GM19395 (cell line): ENCODE measurements at regions not wholly inside any gene's neighbourhood (a gene's known extent, or its start where the extent isn't known, plus 50 kb on each side); places are given as distances from the start of the nearest gene placed in this dataset.

Experiments
- ATAC-seq: cut with Tn5 transposase; IDR thresholded peaks from one replicate; pipeline ENCODE4 v1.9.1; 2021; ENCODE audit warnings: mild to moderate bottlenecking, moderate library complexity; ENCODE audit not compliant: unreplicated experiment

DNA sequence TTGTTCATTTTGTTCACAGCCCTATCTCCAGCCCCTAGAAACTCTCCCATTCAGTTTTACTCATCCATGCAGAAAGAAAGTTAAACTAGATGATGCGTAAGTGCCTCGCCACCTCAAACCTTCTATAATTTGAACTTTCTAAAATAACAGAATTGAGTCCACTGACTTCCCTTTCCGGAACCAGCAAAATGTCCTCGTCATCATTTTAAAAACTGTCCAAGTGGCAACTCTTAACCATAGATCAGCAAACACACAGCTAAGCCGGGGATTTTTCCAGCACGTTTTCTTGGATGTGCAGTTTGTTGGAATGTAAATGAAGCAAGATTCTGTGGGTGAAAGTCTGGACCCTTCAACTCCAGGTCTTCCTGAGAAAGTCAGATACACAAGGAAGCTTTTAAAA, 369.7 kb upstream of the ERCC4 start:
- ATAC-seq: no peak

DNA sequence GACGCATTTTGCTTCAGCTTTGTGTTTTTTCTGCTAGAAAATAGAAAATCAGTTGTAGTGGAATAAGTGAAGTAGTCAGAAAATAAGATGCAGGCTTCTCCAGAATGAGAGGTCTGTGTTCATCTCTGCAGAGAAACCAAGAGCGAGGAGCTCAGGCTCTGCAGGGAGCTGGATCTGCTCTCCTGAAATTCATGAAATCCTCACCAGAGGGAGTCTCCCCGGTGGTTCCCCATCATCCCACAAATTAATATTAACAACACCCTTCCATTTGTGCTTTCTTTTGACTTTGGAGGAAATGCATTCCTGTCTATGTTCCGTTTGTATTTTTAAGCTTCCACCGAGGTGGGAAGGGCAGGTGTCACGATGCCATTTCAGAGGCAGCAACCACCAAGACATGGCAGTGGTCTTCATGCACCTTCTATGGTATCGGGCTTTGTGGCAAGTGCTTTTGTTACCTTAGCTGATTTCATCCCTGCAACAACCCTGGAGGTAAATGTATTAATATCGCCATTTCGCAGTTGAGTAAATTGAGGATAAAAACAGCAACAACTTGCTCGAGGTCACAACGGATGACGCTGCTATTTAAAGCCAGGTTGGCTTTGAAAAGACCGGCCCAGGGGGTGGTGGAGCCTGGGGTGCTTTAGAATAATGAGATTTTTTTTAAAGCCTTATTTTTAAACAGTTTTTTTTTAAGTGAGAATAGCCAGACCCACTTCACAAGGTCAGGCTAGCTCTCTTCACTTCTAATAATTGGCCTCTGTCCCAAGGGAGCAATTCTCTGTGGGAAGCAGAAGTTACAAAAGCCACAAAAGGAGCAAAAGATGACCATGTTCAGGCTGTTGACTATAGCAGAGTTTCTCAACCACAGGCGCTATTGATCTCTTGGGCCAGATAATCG, 367.6 kb upstream of the ERCC4 start:
- ATAC-seq: no peak

DNA sequence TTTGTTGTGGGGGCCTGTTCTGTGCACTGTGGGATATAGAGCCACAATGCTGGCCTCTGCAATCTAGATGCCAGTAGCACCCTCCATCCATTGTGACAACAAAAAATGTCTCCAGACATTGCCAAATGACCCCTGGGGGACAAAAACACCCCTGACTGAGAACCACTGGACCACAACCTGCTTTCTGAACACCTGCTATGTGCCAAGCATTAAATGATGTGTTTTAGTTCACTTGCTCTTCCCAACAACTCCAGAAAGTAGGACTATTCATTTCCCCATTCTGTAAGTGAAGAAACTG, 367.0 kb upstream of the ERCC4 start:
- ATAC-seq: no peak

DNA sequence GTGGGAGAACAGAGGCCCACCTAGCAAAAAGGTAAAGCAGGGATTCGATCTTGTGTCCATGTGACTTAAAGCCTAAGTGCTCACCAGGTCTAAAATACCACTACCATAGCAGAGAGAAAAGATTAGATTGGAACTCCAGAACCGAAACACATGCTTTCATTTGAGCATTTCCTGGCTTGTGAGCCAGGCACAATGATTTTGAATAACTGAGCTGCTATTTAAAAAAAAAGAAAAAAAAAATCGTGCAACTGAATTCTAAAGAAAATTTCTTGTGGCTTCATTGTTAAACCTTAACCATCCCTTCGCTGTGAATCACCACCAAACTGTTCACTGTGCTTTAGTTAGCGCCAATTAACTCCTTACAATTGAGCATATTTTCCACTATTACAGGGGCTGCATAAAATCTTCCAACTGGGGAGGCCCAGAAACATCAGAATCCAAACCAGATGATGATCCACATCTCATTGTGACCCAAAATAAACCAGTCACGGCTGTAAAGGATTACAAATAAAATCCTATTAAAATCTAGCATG, 366.4 kb upstream of the ERCC4 start:
- no peak for ATAC-seq

DNA sequence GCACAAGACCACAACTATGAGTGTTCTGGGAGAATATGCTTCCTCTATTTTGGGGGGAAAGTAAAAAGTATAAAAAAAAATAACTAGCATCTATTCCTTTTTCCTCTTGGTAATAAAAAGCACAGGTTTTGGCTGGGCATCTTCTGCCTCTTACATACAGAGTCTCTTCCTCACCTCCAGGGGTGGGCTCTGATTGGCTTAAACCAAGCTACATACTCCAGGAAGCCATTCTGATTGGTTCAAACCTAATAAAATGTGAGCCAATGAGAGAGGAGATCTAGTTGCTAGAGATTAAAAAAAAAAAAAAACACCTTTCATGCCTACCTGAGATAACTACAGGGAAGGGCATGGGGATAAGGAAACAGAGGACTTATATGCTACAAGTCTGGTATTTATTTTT, 365.9 kb upstream of the ERCC4 start:
- no peak for ATAC-seq

DNA sequence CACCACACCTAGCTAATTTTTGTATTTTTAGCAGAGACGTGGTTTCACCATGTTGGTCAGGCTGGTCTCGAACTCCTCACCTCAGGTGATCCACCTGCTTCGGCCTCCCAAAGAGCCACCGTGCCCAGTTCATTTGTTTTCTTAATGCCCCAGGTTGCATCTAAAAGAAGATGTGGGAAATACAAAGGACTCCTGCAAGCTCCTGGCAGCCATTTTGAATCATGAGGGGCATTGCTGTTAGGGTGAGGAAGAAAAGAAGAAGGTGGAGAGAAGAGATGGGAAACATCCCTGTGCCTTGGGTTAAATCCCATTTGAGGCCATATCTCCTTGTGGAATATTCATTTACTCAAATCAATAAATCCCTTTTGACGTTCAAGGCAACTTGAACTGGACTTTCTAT, 365.3 kb upstream of the ERCC4 start:
- ATAC-seq: no peak

DNA sequence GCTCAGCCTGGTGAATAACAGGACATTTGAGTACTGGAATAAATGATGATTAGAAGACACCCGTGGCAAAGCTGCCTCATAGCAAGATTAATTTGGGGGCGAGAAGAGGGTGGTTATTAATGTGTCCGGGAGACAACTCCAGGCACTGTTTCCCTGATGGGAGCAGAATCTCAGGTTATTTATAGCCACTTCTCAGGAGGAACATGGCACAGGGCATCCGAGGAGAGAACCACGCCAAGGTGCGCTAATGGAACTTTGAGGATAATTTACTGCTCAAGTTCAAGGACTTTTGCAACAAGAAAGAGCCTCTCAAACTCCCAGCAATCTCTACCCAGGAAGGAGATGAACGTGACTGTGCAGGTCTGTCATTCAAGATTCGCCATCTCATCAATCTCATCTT, 362.5 kb upstream of the ERCC4 start:
- no peak for ATAC-seq

DNA sequence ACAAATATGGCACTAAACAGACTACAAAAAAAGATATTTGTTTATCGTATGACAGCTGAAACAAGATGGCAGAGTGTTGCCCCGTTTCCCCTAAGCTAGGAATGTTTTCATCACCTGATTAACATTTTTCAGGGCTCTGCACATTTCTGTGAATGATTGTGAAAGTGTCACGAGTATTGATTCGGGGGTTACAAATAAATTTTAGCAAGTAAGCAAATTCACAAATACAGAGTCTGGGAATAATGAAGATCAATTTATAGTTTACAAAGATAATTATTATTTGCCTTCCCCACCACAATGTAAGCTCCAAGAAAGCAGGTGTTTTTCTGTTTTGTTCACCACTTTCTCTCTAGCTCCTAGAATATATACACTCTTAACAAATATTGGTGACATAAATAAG, 361.2 kb upstream of the ERCC4 start:
- no peak for ATAC-seq

DNA sequence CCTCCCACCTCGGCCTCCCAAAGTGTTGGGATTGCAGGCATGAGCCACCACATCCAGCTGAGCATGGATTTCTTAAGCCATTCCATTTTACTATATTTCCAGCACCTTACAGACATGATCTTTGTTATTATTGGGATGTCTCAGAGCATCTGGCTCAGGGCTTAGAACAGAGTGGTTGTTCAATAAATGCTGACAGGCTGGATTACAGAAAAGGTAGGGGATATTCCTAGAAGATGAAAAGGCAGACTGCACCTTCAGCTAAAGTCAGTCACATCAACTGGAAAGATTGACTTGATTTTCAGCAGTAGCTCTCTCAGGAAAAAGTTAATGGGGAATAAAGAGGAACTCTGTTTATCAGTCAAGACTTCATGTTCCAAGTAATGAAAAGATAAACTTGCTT, 360.3 kb upstream of the ERCC4 start:
- ATAC-seq: no peak

DNA sequence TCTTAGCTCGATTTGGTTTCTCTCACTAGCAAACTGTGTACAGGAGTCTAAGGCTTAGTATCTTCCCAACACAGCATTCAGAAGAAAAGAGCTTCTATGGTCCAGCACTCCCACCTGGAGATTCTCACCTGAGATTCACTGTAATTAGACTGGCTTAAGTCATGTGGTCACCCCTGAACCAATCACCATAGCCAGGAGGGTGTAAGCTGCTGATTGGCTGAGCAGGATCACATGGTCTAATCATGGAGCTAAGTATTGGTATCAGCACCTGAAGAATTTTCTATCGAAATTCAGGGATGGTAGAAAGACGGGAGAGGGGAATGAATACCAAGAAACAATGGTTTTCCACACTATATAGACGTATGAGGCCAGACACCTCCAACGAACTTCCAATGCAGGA, 359.8 kb upstream of the ERCC4 start:
- no peak for ATAC-seq

DNA sequence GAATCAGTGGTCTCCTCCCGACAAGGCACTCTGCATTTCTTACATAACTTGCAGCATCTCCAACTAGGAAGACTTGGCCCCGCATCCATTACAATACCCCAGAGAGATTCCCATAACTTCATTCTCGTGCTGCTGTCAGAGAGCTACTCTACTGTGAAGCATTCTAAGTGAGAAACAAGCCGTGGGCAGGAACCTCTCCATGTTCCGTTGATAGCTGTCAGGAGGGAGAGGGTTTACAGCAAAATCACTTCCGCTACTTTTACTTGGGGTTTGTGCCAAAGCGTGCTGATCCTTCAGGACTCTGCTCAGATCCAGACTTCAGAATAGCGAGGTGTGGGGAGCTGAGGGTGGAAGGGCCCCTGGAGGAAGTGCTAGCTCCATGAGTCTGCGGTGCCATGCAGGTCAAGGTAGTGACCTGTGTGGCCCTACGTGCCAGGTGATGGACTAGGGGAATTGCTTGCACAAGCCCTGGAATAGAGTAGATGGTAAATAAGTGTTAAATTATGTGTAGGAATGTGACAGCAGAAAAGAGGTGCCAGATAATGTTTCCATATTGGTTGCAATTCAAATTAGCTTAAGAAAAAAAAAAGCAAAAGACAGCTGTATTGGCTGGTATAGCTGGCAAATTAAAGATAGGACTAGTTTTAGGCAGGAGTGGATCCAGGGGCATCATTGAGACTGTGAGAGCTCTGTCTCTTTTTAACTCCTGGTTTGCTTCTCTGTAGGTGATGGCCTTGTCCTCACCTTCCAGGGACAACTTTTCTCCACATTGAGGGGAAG, 358.5 kb upstream of the ERCC4 start:
- ATAC-seq: no peak

DNA sequence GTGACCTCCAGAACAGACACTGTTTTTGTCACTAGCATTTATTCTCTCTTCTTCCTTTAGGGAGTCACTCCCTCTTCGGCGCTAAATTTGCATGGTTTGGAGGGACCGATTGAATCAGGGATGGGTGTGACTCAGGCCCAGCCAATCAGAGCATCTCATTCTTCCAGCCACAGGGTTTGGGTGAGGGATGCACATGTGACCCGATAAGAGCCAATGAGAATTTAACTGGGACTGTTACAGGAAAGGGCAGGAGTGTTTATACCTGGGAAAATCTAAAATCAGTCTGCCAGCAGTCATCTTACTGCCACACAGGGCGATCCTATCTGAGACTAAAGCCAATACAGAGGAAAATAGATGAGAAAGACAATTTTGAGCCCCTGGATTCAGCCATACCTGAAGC, 351.2 kb upstream of the ERCC4 start:
- no peak for ATAC-seq

DNA sequence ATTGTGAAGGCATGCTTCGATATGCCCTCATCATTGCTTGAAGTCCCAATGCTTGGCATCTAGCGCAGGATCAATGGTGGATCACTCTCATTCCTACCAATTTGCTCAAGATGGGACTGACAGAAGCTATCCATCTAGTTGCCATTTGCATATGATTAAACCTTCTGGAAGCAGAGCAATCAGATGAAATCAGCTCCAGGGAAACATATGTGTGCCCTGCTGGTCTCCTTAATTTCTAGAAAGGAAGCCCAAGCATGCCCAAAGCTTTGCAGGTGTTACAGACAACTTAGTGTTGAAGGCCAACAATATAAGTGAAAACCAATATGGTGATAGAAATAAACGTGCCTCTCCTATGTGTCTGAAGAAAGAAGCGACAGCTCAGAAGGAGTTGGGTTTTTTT, 350.0 kb upstream of the ERCC4 start:
- no peak for ATAC-seq

DNA sequence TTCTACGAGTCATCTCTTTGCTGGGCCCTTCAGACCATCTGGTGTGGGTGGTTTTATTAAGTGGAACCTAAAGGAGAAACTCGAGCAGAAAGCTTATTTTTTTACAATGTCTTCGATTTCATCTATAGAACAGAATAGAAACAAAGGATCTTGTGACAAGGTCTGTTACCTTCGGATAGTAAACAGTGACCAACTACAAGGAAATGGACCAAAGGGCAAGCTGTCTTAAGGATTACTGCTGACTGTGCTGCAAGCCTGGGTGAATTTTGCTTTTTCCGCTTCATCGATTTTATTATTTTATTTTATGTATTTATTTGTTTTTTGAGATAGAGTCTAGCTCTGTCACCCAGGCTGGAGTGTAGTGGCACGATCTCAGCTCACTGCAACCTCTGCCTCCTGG, 348.9 kb upstream of the ERCC4 start:
- ATAC-seq: no peak

DNA sequence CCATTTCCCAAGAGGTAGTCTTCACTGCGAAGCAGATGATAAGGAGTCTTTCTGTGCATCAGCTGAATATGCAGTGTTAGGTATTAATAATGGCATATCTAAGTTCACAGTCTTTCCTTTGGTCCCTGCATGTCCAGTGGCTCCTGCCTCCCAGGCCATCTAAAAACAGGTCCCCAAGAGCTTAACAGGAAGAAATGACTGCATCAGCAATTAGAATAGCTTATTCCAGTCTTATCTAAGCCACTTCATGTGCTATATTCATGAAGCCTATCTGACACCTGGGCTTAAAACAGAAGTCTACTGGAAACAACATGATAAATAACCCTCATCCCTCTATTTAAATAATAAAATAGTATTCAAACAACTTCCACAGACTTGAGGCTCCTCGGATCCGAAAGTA, 346.1 kb upstream of the ERCC4 start:
- no peak for ATAC-seq

DNA sequence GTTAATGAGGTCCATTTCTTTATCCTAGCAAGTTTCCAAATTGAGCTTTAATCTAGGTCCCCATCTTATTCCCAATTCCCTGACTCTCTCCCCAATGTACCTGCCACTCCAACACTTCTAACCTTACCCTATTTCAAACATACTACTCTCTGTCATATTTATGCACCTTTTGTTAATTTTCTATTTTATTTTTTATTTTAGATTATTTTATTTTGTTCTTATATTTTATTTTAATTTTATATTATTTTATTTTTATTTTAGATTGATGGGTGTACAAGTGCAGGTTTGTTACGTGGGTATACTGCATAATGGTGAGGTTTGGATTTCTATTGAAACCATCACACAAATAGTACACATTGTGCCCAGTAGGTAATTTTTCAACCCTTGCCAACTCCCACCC, 333.9 kb upstream of the ERCC4 start:
- no peak for ATAC-seq

DNA sequence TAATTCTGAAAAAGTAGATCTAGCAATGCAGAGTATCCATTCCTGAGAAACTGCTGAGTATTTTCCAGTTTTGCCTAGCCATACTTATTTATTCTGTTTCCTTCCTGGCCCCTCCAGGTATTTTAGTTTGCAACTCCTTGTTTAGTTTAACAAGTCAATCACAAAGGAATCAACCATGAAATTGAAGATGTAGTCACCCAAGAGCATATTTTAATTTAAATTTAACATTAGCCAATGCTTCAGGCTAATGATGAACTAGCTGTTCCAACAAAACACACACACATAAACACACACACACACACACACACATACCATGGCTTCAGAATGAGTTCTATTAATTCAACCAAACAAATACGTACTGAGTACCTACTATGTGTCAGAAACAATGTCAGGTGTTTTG, 332.8 kb upstream of the ERCC4 start:
- ATAC-seq: no peak

DNA sequence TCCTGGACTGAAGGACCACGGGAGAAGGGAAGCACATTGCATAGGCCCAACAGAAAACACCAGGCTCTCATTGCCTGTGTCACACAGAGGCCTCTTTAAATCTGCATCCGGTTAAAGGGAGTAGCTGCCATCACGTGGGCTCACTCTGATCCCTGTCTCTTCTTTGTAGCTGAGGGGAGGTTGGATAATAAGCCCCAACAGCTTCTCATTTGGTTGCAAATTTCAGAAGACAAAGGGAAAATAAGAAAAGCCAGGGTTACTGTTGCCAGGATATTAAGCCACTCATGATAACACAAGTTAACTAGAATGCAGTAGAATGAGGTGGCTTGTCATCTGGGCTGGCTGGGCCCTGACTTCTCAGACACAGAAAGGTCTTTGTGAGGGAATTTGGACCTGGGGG, 325.1 kb upstream of the ERCC4 start:
- no peak for ATAC-seq

DNA sequence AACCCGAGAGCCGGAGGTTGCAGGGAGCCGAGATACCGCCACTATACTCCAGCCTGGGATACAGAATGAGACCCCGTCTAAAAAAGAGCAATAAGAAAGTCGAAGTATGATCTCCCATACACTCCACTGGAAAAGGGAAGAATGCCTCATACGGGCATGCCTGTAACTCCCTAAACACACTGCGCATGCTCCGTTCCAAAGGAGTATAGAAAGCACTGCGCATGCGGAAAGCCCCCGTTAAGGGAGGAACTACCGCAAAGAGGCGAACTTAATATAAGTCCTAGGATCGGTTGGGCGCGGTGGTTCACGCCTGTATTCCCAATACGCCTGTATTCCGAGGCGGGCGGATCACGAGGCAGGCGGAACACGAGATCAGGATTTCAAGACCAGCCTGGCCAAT, 313.1 kb upstream of the ERCC4 start:
- no peak for ATAC-seq

DNA sequence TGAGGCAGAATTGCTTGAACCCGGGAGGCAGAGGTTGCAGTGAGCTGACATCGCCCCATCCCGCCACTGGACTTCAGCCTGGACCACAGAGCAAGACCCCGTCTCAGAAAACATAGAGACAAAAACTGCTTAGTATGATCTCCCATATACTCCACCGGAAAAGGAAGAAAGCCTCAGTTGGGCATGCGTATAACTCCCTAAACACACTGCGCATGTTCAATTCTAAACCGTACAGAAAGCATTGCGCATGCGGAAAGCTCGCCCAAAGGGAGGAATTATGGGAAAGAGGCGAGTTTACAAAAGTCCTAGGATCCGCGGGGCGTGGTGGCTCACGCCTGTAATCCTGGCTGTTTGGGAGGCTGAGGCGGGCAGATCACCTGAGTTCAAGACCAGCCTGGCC, 312.7 kb upstream of the ERCC4 start:
- ATAC-seq: no peak

DNA sequence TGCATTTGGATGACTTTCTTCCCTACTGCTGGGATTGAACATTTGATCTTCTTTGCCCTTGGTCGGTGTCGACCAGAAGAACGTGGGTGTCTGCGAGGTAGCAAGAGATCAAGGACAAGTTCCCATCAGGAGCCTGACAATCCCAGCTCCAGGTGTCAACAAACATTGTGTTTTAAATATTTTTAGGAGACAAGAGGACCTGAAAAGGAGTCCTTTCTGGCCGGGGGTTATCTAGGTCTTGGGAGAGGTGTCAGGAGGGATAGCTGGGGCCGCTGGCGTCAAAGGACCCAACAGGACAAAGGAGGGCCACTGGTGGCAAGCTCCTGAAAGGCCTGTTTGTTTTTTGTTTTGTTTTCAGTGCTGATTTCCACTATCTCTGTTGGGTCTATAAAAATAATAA, 308.4 kb upstream of the ERCC4 start:
- ATAC-seq: no peak

DNA sequence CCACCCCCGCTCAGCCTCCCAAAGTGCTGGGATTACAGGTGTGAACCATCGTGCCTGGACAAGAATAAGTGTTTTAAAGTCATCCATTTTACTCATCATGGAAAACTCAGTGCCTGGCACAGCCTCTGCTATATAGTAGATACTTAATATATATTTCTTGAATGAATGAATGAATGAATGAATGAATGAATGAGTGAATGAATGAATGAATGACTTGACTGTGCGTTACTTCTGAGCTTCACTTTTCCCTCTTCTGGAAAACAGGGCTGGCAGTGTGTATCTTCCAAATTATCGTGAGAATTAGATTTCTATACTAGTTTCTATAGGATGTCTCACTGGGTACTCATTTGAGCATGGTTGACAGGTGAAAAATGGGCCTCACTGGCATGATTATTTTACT, 307.3 kb upstream of the ERCC4 start:
- ATAC-seq: no peak
